GM19043 (cell line): ENCODE measurements at regions not wholly inside any gene's neighbourhood (a gene's known extent, or its start where the extent isn't known, plus 50 kb on each side); places are given as distances from the start of the nearest gene placed in this dataset.
"Not testable (repeated sequence)": the region's sequence is repeated elsewhere in the genome, so short reads cannot be mapped to it uniquely, and the experiment has no call there.

Experiments
- ATAC-seq: cut with Tn5 transposase; IDR thresholded peaks from one replicate; pipeline ENCODE4 v1.9.1; 2021; ENCODE audit warnings: low read depth; ENCODE audit not compliant: unreplicated experiment

DNA sequence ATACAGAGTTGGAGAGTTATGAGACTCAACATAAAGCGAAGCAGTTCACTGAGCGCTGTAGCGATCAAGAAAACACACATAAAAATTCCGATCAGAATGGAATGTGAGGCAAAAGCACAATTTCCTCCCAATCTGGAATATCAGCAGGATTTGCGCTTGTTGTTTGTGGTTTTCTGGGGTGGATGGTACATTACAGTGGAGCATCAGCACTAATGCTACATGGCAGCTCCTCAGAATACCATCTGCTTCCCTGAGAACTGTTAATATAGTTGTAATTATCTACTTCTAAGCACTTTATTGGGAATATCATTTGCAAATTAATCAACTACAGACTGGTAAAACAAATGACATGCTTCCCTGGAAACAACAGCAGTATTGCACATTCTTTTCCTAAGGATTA, 324.1 kb upstream of the PPARGC1A start:
- ATAC-seq = no peak

GRCh38 chr4:24212642-24213041, 322.8 kb upstream of the PPARGC1A start:
- no peak for ATAC-seq

DNA sequence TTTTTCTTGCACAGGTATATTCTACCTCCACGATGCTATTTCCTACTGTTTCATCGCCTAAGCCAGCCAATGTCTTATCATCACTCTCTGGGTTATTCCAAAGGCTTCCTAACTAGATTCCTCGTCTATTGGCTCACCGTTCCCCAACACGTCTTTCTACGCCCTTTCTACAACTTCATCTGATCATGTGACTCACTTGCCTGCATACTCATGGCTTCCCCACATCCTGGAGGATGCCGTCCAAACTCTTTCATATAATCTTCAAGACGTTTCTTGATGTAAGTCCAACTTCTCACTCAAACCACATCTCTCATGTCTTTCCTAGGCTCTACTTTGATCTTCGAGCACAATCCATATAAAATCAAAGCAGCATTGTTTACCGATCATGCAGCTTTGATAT, 322.0 kb upstream of the PPARGC1A start:
- no peak for ATAC-seq

DNA sequence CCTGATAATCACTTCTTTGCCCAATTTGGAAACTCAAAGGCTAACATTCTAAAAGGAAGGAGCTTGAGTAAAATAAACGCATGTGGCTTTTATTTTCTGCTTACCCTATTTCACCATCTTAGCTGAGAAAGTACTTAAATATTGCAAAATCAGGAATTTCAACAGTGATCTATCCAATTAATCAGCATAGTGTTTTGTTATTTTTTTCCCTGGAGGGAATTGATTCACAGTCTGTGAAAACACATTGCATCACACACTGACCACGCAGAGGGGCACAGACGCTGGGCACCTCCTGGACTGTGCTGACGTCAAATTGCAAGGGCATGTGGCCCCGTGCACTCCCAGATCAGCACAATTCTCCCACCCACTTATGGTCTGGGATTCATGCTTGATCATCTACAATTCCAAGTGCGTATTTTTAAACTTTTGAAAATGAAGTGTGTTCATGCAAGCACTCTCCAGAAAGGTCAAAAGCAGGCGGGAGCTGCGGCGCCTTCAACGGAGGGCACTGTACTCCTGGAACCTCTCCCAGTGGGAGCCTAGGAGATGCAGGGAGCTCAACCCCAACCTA, 320.6 kb upstream of the PPARGC1A start:
- no peak for ATAC-seq

- no peak for ATAC-seq
Observed at GRCh38 chr4:24209906-24210305, 320.1 kb upstream of the PPARGC1A start.

DNA sequence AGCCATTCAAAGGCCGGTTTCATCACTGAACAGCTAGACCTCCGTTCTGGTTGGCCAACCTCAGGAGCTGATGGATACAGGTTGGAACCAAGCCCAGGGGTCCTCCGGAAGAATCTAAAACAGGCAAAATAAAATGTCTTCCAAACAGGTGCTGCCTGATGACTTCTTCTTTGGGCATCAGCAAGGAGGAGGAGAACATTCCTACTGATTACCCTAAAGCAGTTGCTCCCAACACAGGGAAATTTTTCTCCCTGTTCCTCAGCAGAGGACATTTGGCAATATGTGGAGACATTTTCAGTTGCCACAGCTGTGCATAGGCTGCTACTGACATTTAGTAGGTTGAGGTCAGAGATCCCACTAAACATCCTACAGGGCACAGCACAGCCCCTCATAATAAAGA, 319.3 kb upstream of the PPARGC1A start:
- no peak for ATAC-seq

DNA sequence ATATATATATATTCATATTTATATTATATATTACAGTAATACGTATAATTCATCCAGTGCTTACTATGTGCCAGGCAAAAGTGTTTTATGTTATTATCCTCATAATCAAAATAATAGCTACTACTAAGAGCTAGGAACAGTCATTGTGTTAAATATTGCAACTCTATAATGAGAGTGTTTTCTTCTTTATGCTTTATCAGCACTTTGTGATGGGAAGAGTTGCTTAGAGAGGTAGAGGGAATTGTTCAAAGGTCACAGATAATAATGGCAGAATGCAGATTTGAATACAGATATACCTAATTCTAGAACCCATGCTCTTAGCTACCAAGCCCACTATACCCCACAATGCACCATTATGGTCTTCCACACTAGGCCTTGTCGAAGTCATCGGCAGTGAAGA, 318.8 kb upstream of the PPARGC1A start:
- ATAC-seq = no peak

- not testable (repeated sequence) for ATAC-seq
Observed at GRCh38 chr4:24204708-24205107, 314.9 kb upstream of the PPARGC1A start.

DNA sequence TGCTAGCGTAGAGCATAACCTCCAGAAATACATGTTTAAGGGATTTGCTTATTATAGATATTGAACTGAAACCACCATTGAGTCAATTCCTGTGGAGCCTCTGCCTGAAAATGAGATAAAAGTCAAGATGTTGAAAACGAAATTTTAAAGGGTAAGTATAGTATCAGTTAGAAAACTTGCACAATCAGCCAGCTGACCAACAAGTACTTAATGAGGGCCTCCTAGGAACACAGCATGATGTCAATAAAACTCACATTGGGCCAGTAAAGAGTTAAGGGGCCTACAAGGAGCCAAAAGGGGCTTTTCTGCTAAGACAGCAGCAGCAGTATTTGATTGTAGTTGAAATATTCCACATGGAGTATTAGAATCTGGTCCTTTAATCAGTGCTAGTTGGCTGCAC, 314.1 kb upstream of the PPARGC1A start:
- ATAC-seq = no peak

DNA sequence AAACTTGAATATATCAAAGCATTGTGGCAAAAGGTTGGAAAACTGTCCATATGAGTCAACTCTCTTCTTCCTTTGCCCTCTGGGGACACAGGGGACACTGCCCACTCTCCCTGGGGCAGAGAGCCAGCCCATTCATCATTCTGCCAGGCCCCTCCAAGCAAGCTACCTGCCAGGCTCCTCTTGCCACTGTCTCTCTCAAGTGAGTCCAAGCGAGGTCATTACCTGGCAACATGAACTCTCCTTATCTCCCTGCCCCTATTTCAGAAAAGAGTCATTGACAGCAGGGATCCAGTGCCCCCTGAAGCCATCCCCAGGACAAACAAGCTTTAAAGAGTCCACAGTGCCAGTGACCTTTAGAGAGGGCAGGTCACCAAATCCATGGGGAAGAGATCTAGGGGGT, 312.7 kb upstream of the PPARGC1A start:
- ATAC-seq = no peak

DNA sequence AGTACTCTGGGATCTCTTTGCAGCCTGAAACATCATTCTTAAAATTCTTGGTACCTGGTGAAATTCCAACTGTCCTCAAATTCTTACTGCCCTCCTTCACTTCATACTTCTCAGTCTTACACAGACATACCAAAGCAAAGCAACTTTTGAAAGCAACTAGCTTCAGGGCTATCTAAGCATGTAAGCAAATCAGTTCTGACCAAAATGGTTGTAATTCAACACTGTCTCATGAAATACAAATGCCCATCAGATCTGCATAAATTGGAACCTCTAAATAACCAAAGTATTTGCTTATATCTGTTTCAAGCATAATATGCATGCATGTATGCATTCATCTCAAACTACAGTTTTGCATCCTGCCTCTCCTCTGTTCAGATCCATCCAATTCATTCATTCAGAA, 308.1 kb upstream of the PPARGC1A start:
- no peak for ATAC-seq

DNA sequence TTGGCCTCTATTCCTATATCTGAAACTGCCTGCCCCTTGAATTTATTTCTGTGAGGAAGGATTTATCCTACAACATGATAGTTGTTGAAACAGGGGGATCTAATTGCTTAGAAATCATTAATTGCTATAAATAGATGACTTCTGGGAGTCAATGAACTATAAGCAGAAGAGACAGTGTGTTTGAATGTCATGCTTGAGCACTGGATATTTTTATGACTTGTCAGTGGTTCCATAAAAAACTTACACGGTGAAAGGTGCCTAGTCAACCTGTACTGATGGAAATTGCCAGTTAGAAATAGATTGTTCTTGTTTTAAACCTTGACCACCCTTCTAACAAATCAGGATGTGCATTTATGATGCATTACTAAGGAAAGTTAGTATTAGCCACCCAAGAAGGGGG, 306.9 kb upstream of the PPARGC1A start:
- ATAC-seq = no peak

GRCh38 chr4:24195991-24196736, 306.3 kb upstream of the PPARGC1A start:
- no peak for ATAC-seq

DNA sequence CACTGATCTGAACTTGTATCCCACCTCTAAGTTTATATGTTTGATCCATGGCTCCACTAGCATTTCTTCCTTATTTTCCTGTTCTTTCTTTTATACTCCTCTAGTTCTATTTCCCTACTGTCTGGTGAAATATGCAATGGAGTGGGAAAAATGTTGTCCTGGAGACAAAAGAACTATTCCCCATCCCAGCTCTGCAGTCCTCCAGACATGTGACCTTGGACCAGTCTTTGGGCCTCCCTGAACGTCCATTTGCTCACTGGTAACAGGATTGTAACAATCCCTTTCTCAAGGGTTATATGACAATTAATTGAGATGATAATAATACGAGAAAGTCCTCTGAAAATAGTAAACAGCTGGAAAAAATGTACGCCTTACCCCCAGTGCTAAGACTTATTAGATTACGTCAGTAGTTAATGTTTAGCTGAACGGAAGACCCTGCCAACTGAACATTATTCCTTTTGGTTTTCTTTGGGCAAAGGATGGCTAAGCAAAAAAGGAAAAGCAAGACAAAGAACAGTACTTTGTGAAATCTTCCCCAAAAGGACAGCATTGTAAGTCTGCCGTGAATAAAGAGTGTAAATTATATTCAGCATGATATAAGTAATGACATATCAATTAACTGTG, 302.3 kb upstream of the PPARGC1A start:
- no peak for ATAC-seq

DNA sequence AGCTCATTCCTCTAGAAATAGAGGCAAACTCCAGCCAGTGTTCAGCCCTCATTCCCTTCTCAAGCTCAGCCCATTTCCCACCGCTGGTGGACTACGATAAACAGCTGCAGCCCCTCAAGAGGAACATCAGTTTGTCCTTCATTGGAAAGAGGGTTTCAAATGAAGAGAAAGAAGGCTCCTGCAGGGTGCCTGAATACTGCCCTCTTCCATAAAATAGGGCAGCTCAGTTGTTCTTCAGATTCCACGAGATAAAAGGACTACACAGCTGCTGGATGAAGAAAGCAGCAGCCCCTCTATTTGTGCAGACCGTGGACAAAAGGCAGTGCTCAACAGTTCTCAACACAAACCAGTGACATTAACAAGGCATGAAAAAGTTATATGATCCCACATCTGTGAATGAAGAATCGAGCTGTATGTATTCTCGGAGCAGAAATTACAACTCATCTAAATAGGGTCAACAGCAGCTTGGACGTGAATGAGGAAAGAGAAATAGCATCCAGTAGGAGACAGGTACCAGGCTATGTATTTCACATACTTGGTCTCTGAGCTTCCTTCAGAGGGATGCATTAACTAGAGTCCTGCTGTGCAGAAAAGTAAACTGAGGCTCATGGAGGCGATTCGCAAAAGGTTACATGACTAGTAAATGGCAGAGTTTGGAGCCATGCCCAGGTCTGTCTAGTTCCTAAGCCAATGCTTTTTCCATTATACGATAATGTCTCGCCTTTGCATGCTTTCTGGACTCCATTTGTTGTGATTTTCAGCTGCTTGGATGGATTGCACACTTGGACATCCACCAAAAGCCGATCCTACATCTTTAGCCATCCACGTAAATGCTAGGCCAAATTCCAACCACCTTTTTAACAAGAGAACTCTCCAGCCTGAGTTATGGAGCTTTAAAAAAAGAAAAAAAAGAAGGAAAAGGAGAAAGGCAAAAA, 301.2 kb upstream of the PPARGC1A start:
- no peak for ATAC-seq

DNA sequence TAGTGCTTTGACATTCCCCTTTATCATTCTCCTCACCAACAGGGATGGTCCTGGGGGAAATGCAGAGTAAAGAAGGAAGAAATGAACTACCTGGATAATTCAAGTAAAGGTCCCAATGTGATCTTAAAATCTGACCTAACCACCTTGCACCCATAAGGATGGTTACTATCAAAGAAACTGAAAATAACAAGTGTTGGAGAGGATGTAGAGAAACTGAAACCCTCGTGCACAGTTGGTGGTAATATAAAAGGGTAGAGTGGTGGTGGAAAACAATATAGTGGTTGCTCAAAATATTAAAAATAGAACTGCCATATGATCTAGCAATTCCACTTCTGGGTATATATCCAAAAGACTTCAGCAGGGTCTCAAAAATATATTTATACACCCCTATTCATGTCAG, 298.6 kb upstream of the PPARGC1A start:
- ATAC-seq = no peak

GRCh38 chr4:24186466-24186865, 296.6 kb upstream of the PPARGC1A start:
- ATAC-seq = no peak

- no peak for ATAC-seq
Observed at GRCh38 chr4:24181005-24181404, 291.2 kb upstream of the PPARGC1A start.

DNA sequence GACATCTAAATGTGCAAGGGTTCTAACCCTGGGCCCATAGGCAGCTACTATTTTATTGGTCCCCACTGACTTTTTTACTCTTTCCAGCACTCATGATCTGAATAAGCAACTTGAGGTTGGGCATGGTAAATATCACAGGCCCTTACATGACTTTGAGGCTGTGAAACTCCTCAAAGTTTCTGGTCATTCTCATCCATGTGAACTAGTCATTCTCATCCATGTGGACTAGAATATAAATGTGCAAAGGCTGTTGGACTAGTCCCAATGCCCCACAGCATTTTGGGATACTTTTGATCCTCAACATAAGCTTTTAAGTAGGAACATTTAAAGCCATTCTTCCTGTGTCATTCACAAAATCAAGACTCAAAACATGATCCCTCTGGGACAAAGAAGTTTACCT, 290.7 kb upstream of the PPARGC1A start:
- no peak for ATAC-seq

- no peak for ATAC-seq
Observed at GRCh38 chr4:24179201-24179840, 289.5 kb upstream of the PPARGC1A start.

DNA sequence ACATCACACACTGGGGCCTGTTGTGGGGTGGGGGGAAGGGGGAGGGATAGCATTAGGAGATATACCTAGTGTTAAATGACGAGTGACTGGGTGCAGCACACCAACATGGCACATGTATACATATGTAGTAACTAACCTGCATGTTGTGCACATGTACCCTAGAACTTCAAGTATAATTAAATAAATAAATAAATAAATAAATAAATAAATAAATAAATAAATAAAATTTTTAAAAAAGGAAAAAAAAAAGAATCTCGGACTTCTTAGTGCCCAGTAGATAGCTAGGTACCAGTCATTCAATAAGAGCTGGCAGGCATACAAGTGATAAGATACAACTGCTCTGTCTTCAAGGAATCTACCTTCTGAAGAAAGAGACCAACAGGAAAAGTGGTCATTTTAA, 287.6 kb upstream of the PPARGC1A start:
- ATAC-seq = not testable (repeated sequence)
